ENCODE measurements at regions not wholly inside any gene's neighbourhood (a gene's known extent, or its start where the extent isn't known, plus 50 kb on each side); places are given as distances from the start of the nearest gene placed in this dataset.

DNA sequence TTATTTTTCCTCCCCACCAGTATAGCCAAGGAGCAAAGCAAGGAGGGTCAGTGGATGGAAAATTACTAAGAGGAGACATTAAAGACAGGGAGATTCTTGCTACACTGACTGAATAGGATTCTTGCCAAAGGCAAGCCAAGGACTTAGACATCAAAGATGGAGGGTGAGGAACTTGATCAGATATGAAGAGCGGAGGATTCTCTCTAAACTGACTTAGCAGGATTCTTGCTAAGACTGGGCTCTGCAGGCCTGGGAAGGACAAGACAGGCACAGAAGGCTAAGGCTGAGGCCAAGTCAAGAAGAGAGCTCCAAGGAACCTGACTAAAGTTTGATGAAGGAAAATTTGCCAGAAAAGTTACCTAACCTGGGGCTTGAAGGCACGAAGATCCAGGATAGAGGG is 143.9 kb upstream of the RMP24 start:
- TF ChIP-seq, protein P1, sequence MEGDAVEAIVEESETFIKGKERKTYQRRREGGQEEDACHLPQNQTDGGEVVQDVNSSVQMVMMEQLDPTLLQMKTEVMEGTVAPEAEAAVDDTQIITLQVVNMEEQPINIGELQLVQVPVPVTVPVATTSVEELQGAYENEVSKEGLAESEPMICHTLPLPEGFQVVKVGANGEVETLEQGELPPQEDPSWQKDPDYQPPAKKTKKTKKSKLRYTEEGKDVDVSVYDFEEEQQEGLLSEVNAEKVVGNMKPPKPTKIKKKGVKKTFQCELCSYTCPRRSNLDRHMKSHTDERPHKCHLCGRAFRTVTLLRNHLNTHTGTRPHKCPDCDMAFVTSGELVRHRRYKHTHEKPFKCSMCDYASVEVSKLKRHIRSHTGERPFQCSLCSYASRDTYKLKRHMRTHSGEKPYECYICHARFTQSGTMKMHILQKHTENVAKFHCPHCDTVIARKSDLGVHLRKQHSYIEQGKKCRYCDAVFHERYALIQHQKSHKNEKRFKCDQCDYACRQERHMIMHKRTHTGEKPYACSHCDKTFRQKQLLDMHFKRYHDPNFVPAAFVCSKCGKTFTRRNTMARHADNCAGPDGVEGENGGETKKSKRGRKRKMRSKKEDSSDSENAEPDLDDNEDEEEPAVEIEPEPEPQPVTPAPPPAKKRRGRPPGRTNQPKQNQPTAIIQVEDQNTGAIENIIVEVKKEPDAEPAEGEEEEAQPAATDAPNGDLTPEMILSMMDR (IDR thresholded peaks at IDR 0.05): no peak
- TF ChIP-seq POLR2A (IDR thresholded peaks at IDR 0.05): no peak

Measured in heart left ventricle (tissue), 13 donors.